T47D (cell line): ENCODE measurements at regions not wholly inside any gene's neighbourhood (a gene's known extent, or its start where the extent isn't known, plus 50 kb on each side); places are given as distances from the start of the nearest gene placed in this dataset.
"Not testable (repeated sequence)": the region's sequence is repeated elsewhere in the genome, so short reads cannot be mapped to it uniquely, and the experiment has no call there.

Experiments used
- DNase-seq, 2 experiments: peaks; one replicate each; pipeline versions ENCODE4 v3.0.0 to v3.0.0-alpha.2; 2011 to 2012; ENCODE audit warnings: low read depth in 1 of 2, low spot score in 1 of 2
- JUND ChIP-seq: IDR thresholded peaks from 2 replicates; pipeline ENCODE4 v1.6.1; 2012; ENCODE audit warnings: low read depth
- in situ Hi-C: cut with HindIII; loops from 2 replicates; pipeline ENCODE4 v1.10.0; 2016; ENCODE audit warnings: low sequenced_read_pairs, low pct_unique_long_range_greater_than_20kb

GRCh38 chr4:60327651-60328050, 872.5 kb upstream of the ADGRL3 start:
- no peak for TF ChIP-seq JUND
- in situ Hi-C loops = no loop called here
- DNase-seq = no peak

DNA sequence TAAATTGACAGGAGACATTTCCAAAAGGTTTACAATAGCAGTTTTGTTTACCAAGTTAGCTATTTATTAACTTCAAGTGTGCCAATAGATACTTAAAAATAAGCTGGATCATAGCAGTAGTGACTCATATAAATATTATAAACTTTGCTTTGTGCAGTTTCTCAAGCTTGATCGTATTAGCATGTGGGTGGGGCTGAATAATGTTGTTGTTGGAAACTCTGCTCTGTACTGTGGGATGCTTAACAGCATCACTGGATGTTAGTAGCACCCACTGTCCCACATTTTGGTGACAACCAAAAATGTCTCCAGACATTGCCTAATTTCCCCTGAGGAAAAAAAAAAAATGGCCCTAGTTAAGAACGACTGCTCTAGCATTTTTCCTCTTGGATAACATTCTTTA, 855.2 kb upstream of the ADGRL3 start:
- no peak for TF ChIP-seq JUND
- in situ Hi-C loops = no loop called here
- no peak for DNase-seq

GRCh38 chr4:60345392-60345791, 854.7 kb upstream of the ADGRL3 start:
- no peak for DNase-seq
- no peak for TF ChIP-seq JUND
- in situ Hi-C loops = no loop called here

- DNase-seq = no peak
- TF ChIP-seq JUND = no peak
- in situ Hi-C loops = no loop called here
These were observed 840.3 kb upstream of the ADGRL3 start for GRCh38 chr4:60359746-60360367.

DNA sequence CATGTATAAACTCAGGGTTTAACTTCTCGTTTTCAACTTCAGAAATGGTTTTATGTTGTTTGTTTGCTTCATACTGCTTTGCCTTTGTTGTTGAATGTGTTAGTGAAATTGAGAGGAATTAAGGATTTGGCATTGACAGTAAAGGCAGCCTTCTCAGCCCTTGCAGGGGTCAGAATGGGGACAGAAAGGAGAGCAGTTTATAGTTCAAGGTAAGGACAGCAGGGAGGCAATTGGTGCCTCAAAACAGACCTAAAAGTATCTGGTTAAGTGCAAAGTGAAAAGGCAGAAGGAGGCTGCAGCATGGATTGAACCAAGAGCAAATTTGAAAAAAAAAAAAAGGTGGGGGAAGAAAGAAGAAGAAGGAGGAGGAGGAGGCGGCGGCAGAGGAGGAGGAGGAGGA, 835.0 kb upstream of the ADGRL3 start:
- DNase-seq = no peak
- no peak for TF ChIP-seq JUND
- in situ Hi-C loops = no loop called here

DNA sequence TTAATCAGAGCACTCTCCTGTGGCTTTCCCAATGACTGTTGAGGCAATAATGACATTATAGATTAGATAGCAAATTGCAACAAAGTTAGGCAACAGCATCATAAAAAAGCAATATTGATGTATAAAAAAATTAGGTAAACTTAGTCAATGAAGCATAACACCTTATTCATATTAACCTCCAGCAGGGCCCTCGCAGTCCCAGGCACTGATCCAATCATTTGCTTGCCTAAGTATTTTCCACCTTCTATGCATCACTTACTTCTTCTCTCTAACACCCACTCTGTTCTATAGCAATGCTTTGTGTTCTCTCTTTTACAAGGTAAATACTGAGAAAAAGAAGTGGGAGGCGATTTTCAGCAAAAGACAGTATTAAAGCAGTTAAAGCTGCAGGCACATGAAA, 833.5 kb upstream of the ADGRL3 start:
- in situ Hi-C loops = no loop called here
- no peak for TF ChIP-seq JUND
- no peak for DNase-seq

DNA sequence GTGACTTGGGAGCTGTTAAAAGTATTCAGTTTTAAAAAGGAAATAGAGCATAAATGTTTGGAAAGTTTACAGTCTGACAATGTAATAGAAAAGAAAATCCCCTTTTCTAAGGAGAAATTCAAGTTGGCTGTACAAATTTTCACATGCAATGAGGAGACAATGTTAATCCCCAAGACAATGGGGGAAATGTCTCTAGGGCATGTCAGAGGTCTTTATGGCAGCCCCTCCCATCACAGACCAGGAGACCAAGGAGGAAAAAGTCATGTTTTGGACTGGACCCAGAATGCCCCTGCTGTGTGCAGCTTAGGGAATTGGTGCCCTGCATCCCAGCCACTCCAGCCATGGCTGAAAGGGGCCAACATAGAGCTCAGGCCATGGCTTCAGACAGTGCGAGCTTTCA, 831.1 kb upstream of the ADGRL3 start:
- TF ChIP-seq JUND = no peak
- in situ Hi-C loops = no loop called here
- DNase-seq = no peak

- no peak for TF ChIP-seq JUND
- DNase-seq = no peak
- in situ Hi-C loops = no loop called here
These were observed 822.1 kb upstream of the ADGRL3 start for GRCh38 chr4:60378010-60378409.

GRCh38 chr4:60384516-60384915, 815.6 kb upstream of the ADGRL3 start:
- no peak for DNase-seq
- in situ Hi-C loops = no loop called here
- TF ChIP-seq JUND = no peak

- in situ Hi-C loops = no loop called here
- no peak for TF ChIP-seq JUND
- DNase-seq = no peak
These were observed 810.5 kb upstream of the ADGRL3 start for GRCh38 chr4:60389633-60390032.

GRCh38 chr4:60396341-60397049, 803.6 kb upstream of the ADGRL3 start:
- TF ChIP-seq JUND = no peak

GRCh38 chr4:60400593-60400992, 799.5 kb upstream of the ADGRL3 start:
- DNase-seq = no peak
- in situ Hi-C loops = no loop called here
- no peak for TF ChIP-seq JUND

More at GRCh38 chr4:60396341-60397049, 803.6 kb upstream of the ADGRL3 start:
- in situ Hi-C loops = no loop called here
- DNase-seq = peak in 1 of 2 experiments; percentile 4

- no peak for DNase-seq
- in situ Hi-C loops = no loop called here
- no peak for TF ChIP-seq JUND
These were observed 796.1 kb upstream of the ADGRL3 start for GRCh38 chr4:60404027-60404426.

DNA sequence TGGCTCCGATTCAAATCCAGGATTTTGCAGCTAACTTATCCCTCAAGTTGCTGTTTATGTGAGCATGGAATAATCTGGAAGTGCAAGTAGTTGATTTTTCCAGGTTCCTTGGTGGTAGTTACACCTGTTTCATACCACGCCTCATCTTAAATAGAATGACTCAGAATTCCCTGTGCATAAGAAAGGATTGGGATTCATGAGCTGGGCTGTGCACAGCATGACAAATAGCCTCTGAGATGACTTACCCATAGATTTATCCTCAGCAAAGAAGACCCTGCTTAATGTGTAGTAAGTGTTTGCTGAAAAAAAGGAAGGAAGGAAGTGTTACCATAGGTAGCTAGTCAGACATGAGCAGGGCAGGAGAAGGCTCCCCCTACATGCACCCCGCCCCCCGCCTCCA, 777.7 kb upstream of the ADGRL3 start:
- TF ChIP-seq JUND = no peak
- in situ Hi-C loops = no loop called here
- DNase-seq = no peak

DNA sequence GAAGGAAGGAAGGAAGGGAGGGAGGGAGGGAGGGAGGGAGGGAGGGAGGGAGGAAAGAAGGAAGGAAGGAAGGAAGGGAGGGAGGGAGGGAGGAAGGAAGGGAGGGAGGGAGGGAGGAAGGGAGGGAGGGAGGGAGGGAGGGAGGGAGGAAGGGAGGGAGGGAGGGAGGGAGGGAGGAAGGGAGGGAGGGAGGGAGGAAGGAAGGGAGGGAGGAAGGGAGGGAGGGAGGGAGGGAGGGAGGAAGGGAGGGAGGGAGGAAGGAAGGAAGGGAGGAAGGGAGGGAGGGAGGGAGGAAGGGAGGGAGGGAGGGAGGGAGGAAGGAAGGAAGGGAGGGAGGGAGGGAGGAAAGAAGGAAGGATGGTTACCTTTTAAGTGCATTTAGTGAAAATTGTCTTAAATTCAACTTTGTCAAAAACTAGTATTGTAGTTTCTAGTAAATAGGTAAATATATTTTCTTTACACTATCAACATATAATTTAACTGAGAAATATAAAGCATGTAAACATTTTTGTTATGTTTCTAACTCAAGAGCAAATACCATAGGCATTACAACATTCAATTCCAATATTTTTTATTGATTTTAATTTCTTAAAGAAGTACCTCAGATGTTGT, 776.4 kb upstream of the ADGRL3 start:
- in situ Hi-C loops = not testable (repeated sequence)

More for the DNA sequence above, 776.4 kb upstream of the ADGRL3 start:
- not testable (repeated sequence) for DNase-seq
